ENCODE measurements at regions not wholly inside any gene's neighbourhood (a gene's known extent, or its start where the extent isn't known, plus 50 kb on each side); places are given as distances from the start of the nearest gene placed in this dataset.
"Not testable (repeated sequence)": the region's sequence is repeated elsewhere in the genome, so short reads cannot be mapped to it uniquely, and the experiment has no call there.

GRCh38 chr3:153553605-153553945 is 391.5 kb downstream of the RAP2B start:
- DNase-seq, result no peak

GRCh38 chr3:153555919-153556318 is 393.9 kb downstream of the RAP2B start:
- no peak for DNase-seq

- DNase-seq, result not testable (repeated sequence)
These were observed 397.3 kb downstream of the RAP2B start for GRCh38 chr3:153559366-153559765.

GRCh38 chr3:153567011-153567410 is 405.0 kb downstream of the RAP2B start:
- DNase-seq, result no peak

GRCh38 chr3:153567556-153567955 is 405.5 kb downstream of the RAP2B start:
- DNase-seq, result no peak

- DNase-seq, result not testable (repeated sequence)
These were observed 408.5 kb downstream of the RAP2B start for GRCh38 chr3:153570481-153570880.

- no peak for DNase-seq
These were observed 410.1 kb downstream of the RAP2B start for GRCh38 chr3:153572165-153572564.

GRCh38 chr3:153572654-153573053 is 410.6 kb downstream of the RAP2B start:
- no peak for DNase-seq

GRCh38 chr3:153573481-153573880 is 411.5 kb downstream of the RAP2B start:
- no peak for DNase-seq

GRCh38 chr3:153574445-153574844 is 412.4 kb downstream of the RAP2B start:
- no peak for DNase-seq

- no peak for DNase-seq
These were observed 415.2 kb downstream of the RAP2B start for GRCh38 chr3:153577059-153577736.

GRCh38 chr3:153578046-153578445 is 416.0 kb downstream of the RAP2B start:
- no peak for DNase-seq

GRCh38 chr3:153590051-153590450 is 428.0 kb downstream of the RAP2B start:
- DNase-seq, result no peak

GRCh38 chr3:153591561-153592245 is 429.7 kb downstream of the RAP2B start:
- no peak for DNase-seq

- peak; percentile 3 for DNase-seq
These were observed 433.3 kb downstream of the RAP2B start for GRCh38 chr3:153595186-153595815.

- DNase-seq, result no peak
These were observed 434.4 kb downstream of the RAP2B start for GRCh38 chr3:153596401-153596800.

GRCh38 chr3:153599685-153600084 is 437.7 kb downstream of the RAP2B start:
- no peak for DNase-seq

GRCh38 chr3:153600896-153601295 is 438.9 kb downstream of the RAP2B start:
- DNase-seq, result no peak

- no peak for DNase-seq
These were observed 439.4 kb downstream of the RAP2B start for GRCh38 chr3:153601374-153601853.

GRCh38 chr3:153602801-153603200 is 440.8 kb downstream of the RAP2B start:
- no peak for DNase-seq

- no peak for DNase-seq
These were observed 452.1 kb downstream of the RAP2B start for GRCh38 chr3:153614140-153614539.

GRCh38 chr3:153614563-153614962 is 452.5 kb downstream of the RAP2B start:
- no peak for DNase-seq

GRCh38 chr3:153615863-153616262 is 453.8 kb downstream of the RAP2B start:
- no peak for DNase-seq

GRCh38 chr3:153617463-153617862 is 455.4 kb downstream of the RAP2B start:
- no peak for DNase-seq

All from NCI-H2171 treated with DMSO at 0.1 percent for 48 hours (cell line).